HEK293T (cell line): ENCODE measurements at regions not wholly inside any gene's neighbourhood (a gene's known extent, or its start where the extent isn't known, plus 50 kb on each side); places are given as distances from the start of the nearest gene placed in this dataset.

Experiments used
- CTCF ChIA-PET: fragments of 350-600 bp; formaldehyde crosslinking; extraction: SDS; loops from one replicate; lab custom pipeline; 2021; ENCODE audit warnings: antibody characterized with exemption, inconsistent platforms; lab: Yijun Ruan, JAX
- POLR2A ChIA-PET: fragments of 350-600 bp; formaldehyde crosslinking; extraction: SDS; loops from one replicate; lab custom pipeline; 2020; ENCODE audit warnings: antibody characterized with exemption, inconsistent platforms; lab: Yijun Ruan, JAX
- DNase-seq: peaks from one replicate; pipeline ENCODE4 v3.0.0; 2012; ENCODE audit warnings: mixed read lengths; ENCODE audit errors: extremely low spot score
- ARNT ChIP-seq: fragments of 450-650 bp; IDR thresholded peaks from 2 replicates; pipeline ENCODE4 v1.6.1; 2017; ENCODE audit warnings: mild to moderate bottlenecking
- BHLHE40 ChIP-seq: fragments of 450-650 bp; IDR thresholded peaks from 2 replicates; pipeline ENCODE4 v1.6.1; 2016; ENCODE audit warnings: mild to moderate bottlenecking, moderate library complexity, borderline replicate concordance
- CTBP1 ChIP-seq: fragments of 450-650 bp; IDR thresholded peaks from 2 replicates; pipeline ENCODE4 v1.6.1; 2016; ENCODE audit warnings: borderline replicate concordance
- ELF4 ChIP-seq: fragments of 450-650 bp; IDR thresholded peaks from 2 replicates; pipeline ENCODE4 v1.6.1; 2017; ENCODE audit warnings: antibody characterized with exemption
- FOXA1 ChIP-seq: fragments of 450-650 bp; IDR thresholded peaks from 2 replicates; pipeline ENCODE4 v1.6.1; 2016; ENCODE audit warnings: mild to moderate bottlenecking
- FOXK2 ChIP-seq: fragments of 450-650 bp; IDR thresholded peaks from 2 replicates; pipeline ENCODE4 v1.6.1; 2016; ENCODE audit warnings: mild to moderate bottlenecking
- FOXM1 ChIP-seq: fragments of 450-650 bp; IDR thresholded peaks from 2 replicates; pipeline ENCODE4 v1.6.1; 2017; ENCODE audit warnings: mild to moderate bottlenecking, borderline replicate concordance
- HDGF ChIP-seq: fragments of 450-650 bp; IDR thresholded peaks from 2 replicates; pipeline ENCODE4 v1.6.1; 2017; ENCODE audit warnings: antibody characterized with exemption, borderline replicate concordance
- L3MBTL2 ChIP-seq: fragments of 450-650 bp; conservative IDR thresholded peaks from 2 replicates; pipeline ENCODE4 v1.6.1; 2016; ENCODE audit warnings: mild to moderate bottlenecking
- LEF1 ChIP-seq: fragments of 450-650 bp; IDR thresholded peaks from 2 replicates; pipeline ENCODE4 v1.6.1; 2017; ENCODE audit warnings: mild to moderate bottlenecking, borderline replicate concordance
- NFRKB ChIP-seq: fragments of 450-650 bp; IDR thresholded peaks from 2 replicates; pipeline ENCODE4 v1.6.1; 2016; ENCODE audit warnings: mild to moderate bottlenecking, moderate library complexity
- SP1 ChIP-seq: fragments of 450-650 bp; IDR thresholded peaks from 2 replicates; pipeline ENCODE4 v1.6.1; 2017
- SUZ12 ChIP-seq: fragments of 450-650 bp; IDR thresholded peaks from 2 replicates; pipeline ENCODE4 v1.6.1; 2016; ENCODE audit warnings: mild to moderate bottlenecking
- TARDBP ChIP-seq: fragments of 450-650 bp; IDR thresholded peaks from 2 replicates; pipeline ENCODE4 v1.6.1; 2016
- ZNF384 ChIP-seq: fragments of 450-650 bp; IDR thresholded peaks from 2 replicates; pipeline ENCODE4 v1.6.1; 2016
- TF ChIP-seq, protein P1 (sequence below): fragments of 450-650 bp; IDR thresholded peaks from 2 replicates; pipeline ENCODE4 v1.6.1; 2016

GRCh38 chr3:34924961-34925360 lies 714.4 kb upstream of the ARPP21 start:
- TF ChIP-seq L3MBTL2 (no peak), TARDBP (no peak), HDGF (no peak)
- DNase-seq = no peak
- ChIA-PET POLR2A (no interaction called here), CTCF (no interaction called here)

- no peak for TF ChIP-seq BHLHE40
- TF ChIP-seq ZNF384 = no peak
- no peak for TF ChIP-seq L3MBTL2
- TF ChIP-seq NFRKB = no peak
- TF ChIP-seq, protein P1, sequence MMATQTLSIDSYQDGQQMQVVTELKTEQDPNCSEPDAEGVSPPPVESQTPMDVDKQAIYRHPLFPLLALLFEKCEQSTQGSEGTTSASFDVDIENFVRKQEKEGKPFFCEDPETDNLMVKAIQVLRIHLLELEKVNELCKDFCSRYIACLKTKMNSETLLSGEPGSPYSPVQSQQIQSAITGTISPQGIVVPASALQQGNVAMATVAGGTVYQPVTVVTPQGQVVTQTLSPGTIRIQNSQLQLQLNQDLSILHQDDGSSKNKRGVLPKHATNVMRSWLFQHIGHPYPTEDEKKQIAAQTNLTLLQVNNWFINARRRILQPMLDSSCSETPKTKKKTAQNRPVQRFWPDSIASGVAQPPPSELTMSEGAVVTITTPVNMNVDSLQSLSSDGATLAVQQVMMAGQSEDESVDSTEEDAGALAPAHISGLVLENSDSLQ = no peak
- no peak for TF ChIP-seq ARNT
- TF ChIP-seq SP1 = no peak
- TF ChIP-seq CTBP1 = no peak
- no peak for TF ChIP-seq FOXK2
- TF ChIP-seq FOXM1 = no peak
- TF ChIP-seq LEF1 = no peak
- TF ChIP-seq HDGF = no peak
- TF ChIP-seq FOXA1 = no peak
- TF ChIP-seq TARDBP = no peak
- TF ChIP-seq SUZ12 = no peak
- DNase-seq = no peak
- CTCF ChIA-PET = no interaction called here
- POLR2A ChIA-PET = no interaction called here
Measured at GRCh38 chr3:34925851-34926250, 713.5 kb upstream of the ARPP21 start.

DNA sequence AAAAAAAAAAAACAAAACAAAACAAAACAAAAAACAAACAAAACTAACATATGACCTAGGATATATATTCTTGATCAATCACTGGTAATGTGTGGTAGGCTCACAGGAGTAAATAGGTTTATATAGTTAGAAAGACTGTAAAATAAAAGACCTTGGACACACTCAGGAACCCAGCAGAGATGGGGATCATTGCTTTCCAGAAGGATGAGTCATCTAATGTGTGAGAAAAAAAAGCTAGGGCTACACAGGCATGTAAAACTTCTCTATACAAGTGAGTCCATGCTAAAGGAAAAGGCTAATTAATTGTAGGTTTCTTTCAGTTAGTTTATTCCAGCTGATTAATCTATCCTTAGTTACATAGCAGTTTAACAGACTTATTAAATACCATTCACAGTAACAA lies 710.3 kb upstream of the ARPP21 start:
- no peak for TF ChIP-seq FOXA1
- no peak for TF ChIP-seq ELF4
- no peak for TF ChIP-seq BHLHE40
- TF ChIP-seq, protein P1 = no peak
- no peak for TF ChIP-seq ARNT
- no peak for TF ChIP-seq SP1
- TF ChIP-seq ZNF384 = no peak
- no peak for TF ChIP-seq FOXK2
- no peak for TF ChIP-seq LEF1
- TF ChIP-seq HDGF = no peak
- no peak for TF ChIP-seq SUZ12
- no peak for TF ChIP-seq CTBP1
- TF ChIP-seq NFRKB = no peak
- TF ChIP-seq FOXM1 = no peak
- TF ChIP-seq L3MBTL2 = no peak
- no peak for TF ChIP-seq TARDBP
- ChIA-PET CTCF (no interaction called here), POLR2A (no interaction called here)
- DNase-seq = no peak

- no peak for TF ChIP-seq FOXK2
- TF ChIP-seq NFRKB = no peak
- no peak for TF ChIP-seq SP1
- no peak for TF ChIP-seq ZNF384
- TF ChIP-seq BHLHE40 = no peak
- no peak for TF ChIP-seq FOXA1
- no peak for TF ChIP-seq SUZ12
- TF ChIP-seq FOXM1 = no peak
- TF ChIP-seq TARDBP = no peak
- no peak for TF ChIP-seq ARNT
- no peak for TF ChIP-seq CTBP1
- TF ChIP-seq, protein P1 = no peak
- no peak for TF ChIP-seq ELF4
- POLR2A ChIA-PET = no interaction called here
- no peak for DNase-seq
- CTCF ChIA-PET = no interaction called here
Measured at GRCh38 chr3:34934660-34935059, 704.7 kb upstream of the ARPP21 start.

GRCh38 chr3:34938784-34939183 lies 700.5 kb upstream of the ARPP21 start:
- DNase-seq = no peak
- CTCF ChIA-PET = interaction anchor here (0.7 kb wide), 1 partner anchor 828 kb away, joined by 5 read pairs; no protein-coding TSS in a partner anchor
- POLR2A ChIA-PET = no interaction called here
- no peak for TF ChIP-seq TARDBP
- no peak for TF ChIP-seq L3MBTL2
- TF ChIP-seq, protein P1 = no peak
- no peak for TF ChIP-seq LEF1
- no peak for TF ChIP-seq SP1
- no peak for TF ChIP-seq ARNT
- TF ChIP-seq NFRKB = no peak
- no peak for TF ChIP-seq FOXK2
- TF ChIP-seq FOXM1 = no peak
- no peak for TF ChIP-seq SUZ12
- no peak for TF ChIP-seq BHLHE40
- TF ChIP-seq ZNF384 = no peak
- TF ChIP-seq ELF4 = no peak
- TF ChIP-seq CTBP1 = no peak
- no peak for TF ChIP-seq FOXA1
- no peak for TF ChIP-seq HDGF

DNA sequence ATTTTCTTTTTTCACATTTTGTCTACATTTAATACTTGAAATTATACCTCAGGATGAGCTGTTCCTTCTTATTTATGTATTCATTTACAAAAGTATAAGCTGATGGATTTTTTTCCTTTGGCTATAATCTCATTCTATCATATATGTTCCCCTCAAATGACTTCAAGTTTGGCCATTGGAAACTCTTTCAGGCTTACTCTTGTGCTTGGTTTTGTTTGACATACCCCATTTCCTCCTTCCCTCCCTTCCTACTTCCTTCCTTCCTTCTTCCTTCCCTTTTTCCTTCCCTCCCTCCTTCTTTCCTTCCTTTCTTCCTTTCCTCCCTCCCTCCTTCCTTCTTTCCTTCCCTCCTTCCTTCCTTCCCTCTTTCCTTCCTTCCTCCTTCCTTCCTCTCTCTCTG lies 697.1 kb upstream of the ARPP21 start:
- TF ChIP-seq ELF4 = no peak
- TF ChIP-seq FOXA1 = no peak
- ChIA-PET CTCF (no interaction called here), POLR2A (no interaction called here)
- DNase-seq = no peak
